K562 (cell line): ENCODE measurements at regions not wholly inside any gene's neighbourhood (a gene's known extent, or its start where the extent isn't known, plus 50 kb on each side); places are given as distances from the start of the nearest gene placed in this dataset.

ENCODE experiments used
- ARID4B ChIP-seq: sonication (generic); formaldehyde crosslinking; IDR thresholded peaks from 2 replicates; pipeline ENCODE4 v1.8.0; 2022; ENCODE audit warnings: mild to moderate bottlenecking, missing genetic modification reagents
- CEBPZ ChIP-seq: fragments of 150-350 bp; IDR thresholded peaks from 2 replicates; pipeline ENCODE4 v1.6.1; 2014; ENCODE audit warnings: low read depth, mild to moderate bottlenecking, low read length, borderline replicate concordance
- FOXP4 ChIP-seq: sonication (generic); formaldehyde crosslinking; IDR thresholded peaks from 2 replicates; pipeline ENCODE4 v1.8.0; 2022; ENCODE audit warnings: mild to moderate bottlenecking, missing genetic modification reagents, borderline replicate concordance
- HDAC6 ChIP-seq: IDR thresholded peaks from 2 replicates; pipeline ENCODE4 v1.6.1; 2012; ENCODE audit warnings: low read depth, mild to moderate bottlenecking, control low read depth, inconsistent platforms, low read length, moderate library complexity
- KHSRP ChIP-seq: fragments of 450-650 bp; IDR thresholded peaks from 2 replicates; pipeline ENCODE4 v1.6.1; 2017
- PKNOX1 ChIP-seq: fragments of 450-650 bp; IDR thresholded peaks from 2 replicates; pipeline ENCODE4 v1.6.1; 2016
- RERE ChIP-seq: sonication (generic); formaldehyde crosslinking; IDR thresholded peaks from 2 replicates; pipeline ENCODE4 v1.8.0; 2023; ENCODE audit warnings: missing genetic modification reagents, mild to moderate bottlenecking, borderline replicate concordance
- TCF7 ChIP-seq: sonication (generic); IDR thresholded peaks from 2 replicates; pipeline ENCODE4 v1.6.1; 2016; ENCODE audit warnings: antibody characterized with exemption, borderline replicate concordance
- TFAP4 ChIP-seq: sonication (generic); formaldehyde crosslinking; IDR thresholded peaks from 2 replicates; pipeline ENCODE4 v1.8.0; 2022; ENCODE audit warnings: missing genetic modification reagents, mild to moderate bottlenecking, moderate library complexity, borderline replicate concordance
- ZNF232 ChIP-seq: sonication (generic); formaldehyde crosslinking; IDR thresholded peaks from 2 replicates; pipeline ENCODE4 v1.8.0; 2022; ENCODE audit warnings: mild to moderate bottlenecking, missing genetic modification reagents

GRCh38 chr4:79833857-79834256 lies 239.2 kb downstream of the ANTXR2 start (continued):
- TF ChIP-seq RERE (CRISPR knock-in tag) = no peak
- TF ChIP-seq CEBPZ = no peak
- no peak for TF ChIP-seq KHSRP
- no peak for TF ChIP-seq TCF7
- no peak for TF ChIP-seq TFAP4
- TF ChIP-seq HDAC6 = no peak
- no peak for TF ChIP-seq ARID4B (CRISPR knock-in tag)
- no peak for TF ChIP-seq ZNF232
- no peak for TF ChIP-seq FOXP4 (CRISPR knock-in tag)
- TF ChIP-seq PKNOX1 = no peak
